ENCODE measurements at regions not wholly inside any gene's neighbourhood (a gene's known extent, or its start where the extent isn't known, plus 50 kb on each side); places are given as distances from the start of the nearest gene placed in this dataset.

DNA sequence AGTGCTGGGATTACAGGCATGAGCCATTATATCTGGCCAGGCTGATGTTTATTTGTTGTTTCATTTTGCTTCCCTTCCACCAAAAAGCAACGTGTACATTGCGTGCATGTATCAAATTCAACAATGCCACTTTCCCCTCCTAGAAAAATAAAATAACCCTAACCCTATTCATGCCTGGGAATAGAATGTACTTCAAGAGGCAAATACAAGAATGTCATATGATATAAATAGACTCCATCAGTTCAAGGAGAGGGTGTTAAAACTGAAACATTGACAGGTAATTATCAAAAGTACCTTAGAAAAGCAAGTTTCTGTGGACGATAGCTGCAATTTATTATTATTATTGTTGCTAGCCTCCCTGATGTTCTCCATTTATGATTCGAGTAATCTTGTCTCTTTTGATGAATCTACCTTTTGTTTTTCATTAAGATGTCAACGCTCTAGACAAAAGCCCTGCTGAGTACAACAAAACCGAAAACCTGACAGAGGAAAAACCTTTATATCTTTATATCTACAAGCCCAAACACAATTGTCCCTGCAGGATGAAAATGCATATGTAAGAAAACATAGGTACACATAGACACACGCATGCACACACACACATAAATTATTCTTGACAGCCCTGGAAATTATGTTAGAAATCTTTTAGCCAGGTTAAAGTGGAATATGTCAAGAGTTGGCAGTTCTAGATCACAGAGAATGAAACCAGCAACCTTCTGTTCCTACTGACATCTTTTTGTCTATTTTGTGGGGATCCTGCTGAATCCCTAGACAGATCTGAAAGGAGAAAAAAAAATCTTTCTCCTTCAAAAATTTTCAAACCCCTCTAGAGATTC lies 98.9 kb downstream of the BTG1 start:
- TF ChIP-seq, protein P1, sequence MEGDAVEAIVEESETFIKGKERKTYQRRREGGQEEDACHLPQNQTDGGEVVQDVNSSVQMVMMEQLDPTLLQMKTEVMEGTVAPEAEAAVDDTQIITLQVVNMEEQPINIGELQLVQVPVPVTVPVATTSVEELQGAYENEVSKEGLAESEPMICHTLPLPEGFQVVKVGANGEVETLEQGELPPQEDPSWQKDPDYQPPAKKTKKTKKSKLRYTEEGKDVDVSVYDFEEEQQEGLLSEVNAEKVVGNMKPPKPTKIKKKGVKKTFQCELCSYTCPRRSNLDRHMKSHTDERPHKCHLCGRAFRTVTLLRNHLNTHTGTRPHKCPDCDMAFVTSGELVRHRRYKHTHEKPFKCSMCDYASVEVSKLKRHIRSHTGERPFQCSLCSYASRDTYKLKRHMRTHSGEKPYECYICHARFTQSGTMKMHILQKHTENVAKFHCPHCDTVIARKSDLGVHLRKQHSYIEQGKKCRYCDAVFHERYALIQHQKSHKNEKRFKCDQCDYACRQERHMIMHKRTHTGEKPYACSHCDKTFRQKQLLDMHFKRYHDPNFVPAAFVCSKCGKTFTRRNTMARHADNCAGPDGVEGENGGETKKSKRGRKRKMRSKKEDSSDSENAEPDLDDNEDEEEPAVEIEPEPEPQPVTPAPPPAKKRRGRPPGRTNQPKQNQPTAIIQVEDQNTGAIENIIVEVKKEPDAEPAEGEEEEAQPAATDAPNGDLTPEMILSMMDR (IDR thresholded peaks at IDR 0.05): no peak
- TF ChIP-seq POLR2A (IDR thresholded peaks at IDR 0.05): no peak

Measured in uterus (tissue), 2 donors.